NCI-H748 (cell line): ENCODE measurements at regions not wholly inside any gene's neighbourhood (a gene's known extent, or its start where the extent isn't known, plus 50 kb on each side); places are given as distances from the start of the nearest gene placed in this dataset.
"Not testable (repeated sequence)": the region's sequence is repeated elsewhere in the genome, so short reads cannot be mapped to it uniquely, and the experiment has no call there.

Source experiments
- DNase-seq: peaks from one replicate; lab custom pipeline; 2025; ENCODE audit not compliant: unreplicated experiment; lab: John Stamatoyannopoulos, UW

DNA sequence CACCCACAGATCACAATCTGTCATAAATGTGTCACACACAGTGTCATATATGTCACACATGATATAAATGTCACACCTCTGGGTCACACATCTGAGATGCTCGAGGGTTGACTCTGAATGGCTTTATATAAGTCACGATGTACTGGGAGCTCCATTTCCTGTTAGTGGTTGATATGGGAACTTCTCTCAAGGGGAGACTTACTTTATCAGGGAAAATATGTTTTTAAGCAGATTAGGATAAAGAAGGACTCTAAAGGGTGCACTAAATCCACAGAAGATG is 83.9 kb upstream of the MEF2A start:
- no peak for DNase-seq

DNA sequence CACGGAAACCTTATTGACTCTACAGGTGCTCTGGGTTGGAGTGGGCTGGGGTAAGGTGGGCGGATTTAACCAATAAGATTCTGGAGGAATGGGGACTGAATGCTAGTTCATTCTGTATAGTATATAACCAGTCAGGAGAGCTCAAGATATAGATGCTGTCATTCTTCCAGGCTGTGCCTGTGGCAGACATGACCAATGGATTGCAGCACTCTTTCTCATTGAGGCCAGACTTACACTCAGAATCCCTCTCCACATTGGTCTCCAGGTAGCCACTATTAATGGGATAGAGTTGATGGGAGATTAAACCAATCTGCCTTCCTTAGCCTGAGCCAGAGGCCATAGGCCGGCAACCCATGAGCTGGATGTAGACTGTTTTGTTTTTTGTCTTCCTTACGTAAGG is 82.8 kb upstream of the MEF2A start:
- no peak for DNase-seq

GRCh38 chr15:99485153-99485961 is 80.4 kb upstream of the MEF2A start:
- DNase-seq = no peak

- DNase-seq = no peak
Observed at GRCh38 chr15:99485992-99486370, 79.8 kb upstream of the MEF2A start.

GRCh38 chr15:99486371-99487336 is 79.1 kb upstream of the MEF2A start:
- peak; percentile 66 for DNase-seq

GRCh38 chr15:99487337-99487730 is 78.5 kb upstream of the MEF2A start:
- DNase-seq = no peak

DNA sequence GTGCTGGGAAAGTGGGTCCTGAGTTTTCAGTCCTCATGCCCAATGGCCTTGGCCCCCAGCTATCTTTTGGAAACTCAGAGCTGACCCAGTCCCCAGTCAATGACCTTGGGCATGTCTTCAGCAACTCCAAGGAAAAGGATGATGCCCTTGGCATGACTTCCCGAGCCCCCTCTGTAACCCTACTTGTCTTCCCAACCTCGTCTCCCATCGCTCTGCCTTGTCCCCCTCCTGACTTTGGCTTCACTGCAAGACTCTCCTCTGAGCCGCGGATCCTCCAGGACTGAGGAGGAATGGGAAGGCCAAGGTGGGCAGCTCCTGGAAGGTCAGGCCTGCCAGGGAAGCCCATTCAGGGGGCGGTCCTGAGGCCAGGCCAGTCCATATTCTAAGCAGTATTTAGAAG is 73.5 kb upstream of the MEF2A start:
- no peak for DNase-seq

DNA sequence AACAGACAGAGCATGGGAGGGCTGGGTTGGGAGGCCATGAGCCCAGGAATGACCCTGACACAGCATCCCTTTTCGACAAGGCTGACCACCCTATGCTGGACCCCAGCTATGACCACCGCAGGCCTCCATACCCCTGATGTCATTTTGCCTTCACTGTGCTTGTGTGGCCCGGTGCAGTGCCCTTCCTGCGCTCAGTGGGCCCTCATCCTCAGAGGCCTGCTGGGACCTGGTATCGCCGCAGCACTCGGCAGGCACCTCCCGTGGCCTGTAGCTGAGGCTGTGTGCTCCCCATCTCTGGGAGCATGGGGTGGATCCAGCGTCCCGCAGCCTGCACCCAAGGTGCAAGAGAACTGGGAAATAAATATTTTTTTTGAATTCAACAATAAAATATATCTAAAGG is 73.1 kb upstream of the MEF2A start:
- DNase-seq = no peak

DNA sequence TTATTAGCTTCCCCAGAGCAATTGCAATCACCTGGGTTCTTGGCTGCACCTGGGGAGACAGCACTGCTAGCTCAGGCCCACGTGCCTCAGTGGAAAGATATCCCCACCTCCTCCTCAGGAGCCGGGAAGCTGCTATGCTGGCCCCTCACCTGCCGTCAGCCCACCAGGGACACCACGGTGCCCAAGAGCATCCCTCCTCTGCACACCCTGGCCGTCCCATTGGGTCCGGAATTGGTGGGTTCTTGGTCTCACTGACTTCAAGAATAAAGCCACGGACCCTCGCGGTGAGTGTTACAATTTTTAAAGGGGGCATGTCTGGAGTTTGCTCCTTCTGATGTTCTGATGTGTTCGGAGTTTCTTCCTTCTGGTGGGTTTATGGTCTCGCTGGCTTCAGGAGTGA is 72.3 kb upstream of the MEF2A start:
- DNase-seq = no peak

DNA sequence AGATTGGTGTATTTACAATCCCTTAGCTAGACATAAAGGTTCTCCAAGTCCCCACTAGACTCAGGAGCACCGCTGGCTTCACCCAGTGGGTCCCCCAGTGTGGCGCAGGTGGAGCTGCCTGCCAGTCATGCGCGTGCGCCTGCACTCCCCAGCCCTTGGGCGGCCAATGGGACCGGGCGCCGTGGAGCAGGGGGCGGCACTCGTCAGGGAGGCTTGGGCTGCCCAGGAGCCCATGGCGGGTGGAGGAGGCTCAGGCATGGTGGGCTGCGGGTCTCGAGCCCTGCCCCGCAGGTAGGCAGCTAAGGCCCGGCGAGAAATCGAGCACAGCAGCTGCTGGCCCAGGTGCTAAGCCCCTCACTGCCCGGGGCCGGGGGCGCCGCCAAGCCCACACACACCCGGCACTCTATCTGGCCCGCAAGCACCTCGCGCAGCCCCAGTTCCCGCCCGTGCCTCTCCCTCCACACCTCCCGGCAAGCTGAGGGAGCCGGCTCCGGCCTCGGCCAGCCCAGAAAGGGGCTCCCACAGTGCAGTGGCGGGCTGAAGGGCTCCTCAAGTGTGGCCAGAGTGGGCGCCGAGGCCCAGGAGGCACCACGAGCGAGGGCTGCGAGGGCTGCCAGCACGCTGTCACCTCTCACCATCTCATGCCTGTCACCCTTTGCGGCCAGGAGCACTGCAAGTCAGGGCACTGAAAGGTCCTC is 71.1 kb upstream of the MEF2A start:
- DNase-seq = not testable (repeated sequence)

DNA sequence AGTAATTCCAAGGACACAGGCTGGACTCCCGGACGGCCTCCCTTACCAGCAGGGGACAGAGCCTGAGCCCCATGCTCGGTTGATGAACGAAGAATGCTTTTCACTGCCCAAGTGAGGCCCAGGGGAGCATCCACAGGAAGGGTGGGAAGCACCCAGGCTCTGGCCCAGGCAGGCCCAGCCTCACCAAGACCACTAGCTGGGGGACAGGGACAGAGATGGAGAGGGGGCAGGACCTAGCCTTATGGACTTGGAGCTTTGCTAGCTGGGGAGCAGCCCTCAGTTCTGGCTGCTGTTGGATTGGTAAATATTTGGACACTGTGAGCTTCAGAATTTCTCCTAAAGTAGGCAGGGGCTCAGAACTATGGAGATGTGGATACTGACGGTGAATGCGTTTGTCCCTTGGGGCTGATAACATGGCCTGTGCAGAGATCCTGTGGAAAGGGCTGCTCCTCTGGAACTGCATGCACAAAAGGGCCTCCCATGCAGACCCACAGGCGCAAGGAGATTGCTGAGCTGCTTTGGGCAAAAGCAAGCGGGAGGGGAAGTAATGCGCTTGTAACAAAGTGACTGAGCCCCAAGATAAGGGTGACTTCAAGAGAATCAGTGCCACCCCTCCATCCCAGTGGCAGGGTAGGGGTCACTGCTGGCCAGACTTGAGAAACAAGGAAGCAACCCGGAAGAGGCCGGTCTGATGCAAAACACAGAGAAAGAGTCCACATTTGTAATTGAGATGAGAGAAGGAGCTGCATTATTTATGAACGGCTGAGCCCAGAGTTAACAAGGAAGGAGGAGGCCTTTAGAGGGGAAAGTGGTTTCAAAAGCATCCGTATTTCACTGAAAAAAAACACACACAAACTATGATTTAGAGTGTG is 70.1 kb upstream of the MEF2A start:
- no peak for DNase-seq

- DNase-seq = no peak
Observed at GRCh38 chr15:99496302-99496629, 69.5 kb upstream of the MEF2A start.

GRCh38 chr15:99502182-99502581 is 63.6 kb upstream of the MEF2A start:
- DNase-seq = no peak

DNA sequence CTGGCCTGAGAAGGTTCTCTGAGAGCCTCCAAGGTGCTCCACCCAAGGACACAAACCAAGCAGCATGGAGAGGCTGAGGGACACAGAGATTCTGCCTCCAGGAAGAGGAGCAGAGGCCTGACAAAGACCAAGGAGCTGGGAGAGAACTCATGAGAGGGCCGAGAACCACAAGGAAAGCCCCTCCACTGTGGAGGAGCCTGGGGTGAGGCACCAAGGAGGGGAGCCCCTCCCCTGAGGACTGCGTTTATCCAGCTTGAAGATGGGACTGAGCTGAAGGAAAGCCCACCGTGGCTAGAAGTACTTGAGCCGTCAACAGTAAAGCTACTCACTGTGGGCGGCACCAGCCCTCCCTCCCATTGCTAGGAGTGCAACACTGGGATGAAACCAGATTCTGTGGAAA is 63.1 kb upstream of the MEF2A start:
- no peak for DNase-seq

- DNase-seq = no peak
Observed at GRCh38 chr15:99503411-99503810, 62.4 kb upstream of the MEF2A start.

GRCh38 chr15:99504071-99504822 is 61.5 kb upstream of the MEF2A start:
- no peak for DNase-seq

DNA sequence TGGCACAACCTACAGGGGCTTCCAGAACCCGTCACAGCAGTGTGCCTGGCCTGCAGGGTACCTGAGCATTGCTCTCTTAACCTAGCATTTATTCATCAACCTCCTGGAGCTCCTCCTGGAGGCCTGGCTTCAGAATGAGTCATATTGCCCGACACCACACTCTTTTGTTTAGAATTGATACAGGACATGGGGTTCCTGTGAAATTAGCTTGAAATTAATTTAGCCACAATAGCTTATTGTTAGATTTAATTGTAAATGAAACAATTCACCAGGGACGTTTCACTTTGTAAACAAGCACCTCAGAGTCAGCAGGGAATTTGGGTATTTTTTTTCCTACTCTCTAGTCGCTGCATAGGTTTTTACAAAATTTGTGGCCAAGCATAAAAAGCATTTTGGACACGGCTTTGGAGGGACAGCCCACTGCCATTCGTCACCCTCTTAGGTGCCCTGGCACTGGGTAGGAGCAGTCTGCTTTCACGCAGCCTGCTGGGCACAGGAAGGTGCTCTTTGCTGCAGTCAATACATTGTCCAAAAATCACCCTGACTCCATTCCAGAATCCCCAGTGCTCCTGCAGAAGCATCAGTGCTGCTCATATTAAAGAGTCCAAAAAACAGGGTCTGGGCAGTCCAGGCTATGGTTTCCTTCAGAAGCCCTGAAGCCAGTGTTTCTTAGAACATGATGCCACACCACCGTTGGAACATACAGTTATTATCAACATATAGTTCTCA is 60.8 kb upstream of the MEF2A start:
- DNase-seq = no peak

DNA sequence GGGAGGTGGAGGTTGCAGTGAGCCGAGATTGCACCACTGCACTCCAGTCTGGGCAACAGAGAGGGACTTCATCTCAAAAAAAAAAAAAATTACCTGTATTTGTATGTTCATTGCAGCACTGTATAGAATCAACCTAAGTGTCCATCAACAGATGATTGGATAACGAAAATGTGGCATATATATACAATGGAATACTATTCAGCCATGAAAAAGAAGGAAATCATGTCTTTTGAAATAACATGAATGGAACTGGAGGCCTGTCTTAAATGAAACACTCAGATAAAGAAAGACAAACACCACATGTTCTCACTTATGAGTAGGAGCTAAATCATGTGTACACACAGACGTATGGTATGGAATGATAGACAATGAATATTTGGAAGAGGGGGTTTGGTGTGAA is 59.4 kb upstream of the MEF2A start:
- DNase-seq = no peak

DNA sequence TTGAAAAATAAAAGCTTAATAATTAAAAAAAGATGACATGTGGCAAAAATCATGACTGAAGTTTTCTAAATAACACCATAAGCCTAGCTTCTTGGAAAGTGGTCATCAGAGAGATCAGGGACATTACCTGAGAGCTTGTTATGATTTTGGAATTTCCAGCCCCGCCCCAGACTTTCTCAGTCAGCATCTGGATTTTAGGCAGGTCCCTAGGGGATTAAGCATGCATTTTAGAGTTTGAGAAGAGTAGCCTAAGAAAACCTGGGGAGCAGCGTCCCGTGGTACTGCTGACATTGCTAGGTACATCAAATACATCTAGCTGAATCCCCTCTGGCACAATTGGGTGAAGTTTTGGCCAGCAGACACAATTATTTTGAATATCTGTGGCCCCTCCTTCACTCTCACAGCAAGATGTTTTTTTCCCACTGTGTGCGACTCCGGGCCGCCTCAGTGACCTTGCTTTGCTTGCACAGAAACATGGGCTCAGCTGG is 58.7 kb upstream of the MEF2A start:
- DNase-seq = no peak
